ENCODE measurements at regions not wholly inside any gene's neighbourhood (a gene's known extent, or its start where the extent isn't known, plus 50 kb on each side); places are given as distances from the start of the nearest gene placed in this dataset.

- TF ChIP-seq CTCF (optimal IDR thresholded peaks at IDR 0.05 in 1 of 3, IDR thresholded peaks at IDR 0.05 in 1 of 3, conservative IDR thresholded peaks at IDR 0.05 in 1 of 3; ENCODE audit: extremely low read depth in 1 of 3, insufficient read depth in 2 of 3, low read length in 3 of 3) (no peak), EZH2 (IDR thresholded peaks at IDR 0.05; ENCODE audit: low read length) (no peak)
Observed at GRCh38 chr10:33627611-33628010, 293.1 kb upstream of the NRP1 start.

Data from keratinocyte (primary cell).